HCT116 (cell line): ENCODE measurements at regions not wholly inside any gene's neighbourhood (a gene's known extent, or its start where the extent isn't known, plus 50 kb on each side); places are given as distances from the start of the nearest gene placed in this dataset.

ENCODE experiments used
- ATAC-seq: fragments of 200-7000 bp; cut with Tn5 transposase; 2 replicates; pipeline ENCODE4 v1.9.1; 2020; ENCODE audit warnings: mild to moderate bottlenecking, moderate library complexity
- BruUV-seq: library from RNA; stranded (reverse); fragments of 400-500 nt; replicated peaks from 2 replicates; lab custom pipeline; 2021; lab: Mats Ljungman, UMichigan
- CTCF ChIA-PET: fragments of 300-600 bp; sonication (Branson Sonifier 250); formaldehyde crosslinking; loops from one replicate; lab custom pipeline; 2021; ENCODE audit warnings: antibody characterized with exemption; lab: Charles Lee
- POLR2A ChIA-PET: fragments of 300-600, 350-600 bp; sonication (Branson Sonifier 250); formaldehyde crosslinking; loops from one replicate; lab custom pipeline; 2021; ENCODE audit warnings: antibody characterized with exemption; lab: Charles Lee
- RAD21 ChIA-PET, 2 experiments: fragments of 300-600 bp; sonication (Branson Sonifier 250); formaldehyde crosslinking; loops; one replicate each; lab custom pipeline; 2023; ENCODE audit warnings: low total read pairs in 2 of 2; ENCODE audit not compliant: uncharacterized antibody in 2 of 2, unreplicated experiment in 2 of 2, low non-redundant PET in 1 of 2; lab: Charles Lee
- DNase-seq: peaks from one replicate; pipeline ENCODE4 v3.0.0-alpha.2; 2010; ENCODE audit warnings: low read depth, low spot score
- H2AFZ ChIP-seq: fragments of 200-600 bp; shearing (Covaris generic), sonication (generic); 2 replicates; pipeline ENCODE4 v1.6.1; 2017; ENCODE audit warnings: low read depth, mixed run types, mixed read lengths, antibody characterized with exemption, low read length; ENCODE audit not compliant: poor library complexity, severe bottlenecking
- H3K27ac ChIP-seq: 2 replicates; pipeline ENCODE4 v1.5.1; 2012; ENCODE audit warnings: low read depth, low read length
- H3K27me3 ChIP-seq: fragments of 200-600 bp; sonication (generic); 2 replicates; pipeline ENCODE4 v1.6.1; 2016; ENCODE audit warnings: mixed run types, low read length, mixed read lengths; ENCODE audit not compliant: insufficient read depth
- H3K36me3 ChIP-seq, 2 experiments: fragments of 200-500 bp in 1 of 2; fragments of 200-600 bp in 1 of 2; sonication (Bioruptor generic) in 1 of 2; sonication (generic) in 1 of 2; 2 replicates each; pipeline versions ENCODE4 v1.5.1 to v1.6.1; 2014 to 2016; ENCODE audit warnings: low read length in 2 of 2, inconsistent platforms in 1 of 2, mixed read lengths in 1 of 2, mixed run types in 1 of 2; ENCODE audit not compliant: insufficient read depth in 2 of 2, control insufficient read depth in 1 of 2
- H3K4me1 ChIP-seq, 2 experiments: fragments of 200-600 bp in 1 of 2; sonication (generic) in 1 of 2; 2 replicates each; pipeline versions ENCODE4 v1.5.1 to v1.6.1; 2012 to 2017; ENCODE audit warnings: low read length in 2 of 2, inconsistent platforms in 1 of 2, mild to moderate bottlenecking in 1 of 2, mixed read lengths in 1 of 2, mixed run types in 1 of 2, moderate library complexity in 1 of 2; ENCODE audit not compliant: insufficient read depth in 2 of 2, control insufficient read depth in 1 of 2
- H3K4me2 ChIP-seq: fragments of 200-600 bp; sonication (generic); 2 replicates; pipeline ENCODE4 v1.6.1; 2017; ENCODE audit warnings: mixed run types, low read length, mixed read lengths
- H3K4me3 ChIP-seq, 2 experiments: fragments of 200-600 bp in 1 of 2; sonication (generic) in 1 of 2; replicated peaks in 1 of 2; 2 replicates each; pipeline ENCODE4 v1.5.1; 2011 to 2016; ENCODE audit warnings: low read length in 2 of 2, control low read depth in 1 of 2, low read depth in 1 of 2, mild to moderate bottlenecking in 1 of 2, mixed read lengths in 1 of 2, mixed run types in 1 of 2
- H3K79me2 ChIP-seq: fragments of 200-600 bp; sonication (generic); 2 replicates; pipeline ENCODE4 v1.6.1; 2017; ENCODE audit warnings: mild to moderate bottlenecking, mixed run types, low read length, moderate library complexity, mixed read lengths; ENCODE audit not compliant: insufficient read depth
- H3K9ac ChIP-seq: fragments of 200-600 bp; sonication (generic); 2 replicates; pipeline ENCODE4 v1.6.1; 2016; ENCODE audit warnings: low read length, mixed read lengths
- H3K9me2 ChIP-seq: fragments of 200-600 bp; sonication (generic), shearing (Covaris generic); 2 replicates; pipeline ENCODE4 v1.6.1; 2017; ENCODE audit warnings: mixed run types, mild to moderate bottlenecking, moderate library complexity; ENCODE audit not compliant: insufficient read depth
- H3K9me3 ChIP-seq, 2 experiments: fragments of 200-500 bp in 1 of 2; fragments of 200-600 bp in 1 of 2; sonication (Bioruptor generic) in 1 of 2; sonication (generic) in 1 of 2; 2 replicates each; pipeline ENCODE4 v1.6.1; 2014 to 2017; ENCODE audit warnings: low read length in 2 of 2, mixed read lengths in 2 of 2, inconsistent platforms in 1 of 2, low read depth in 1 of 2, mild to moderate bottlenecking in 1 of 2, mixed run types in 1 of 2, moderate library complexity in 1 of 2; ENCODE audit not compliant: control insufficient read depth in 1 of 2, insufficient read depth in 1 of 2
- H4K20me1 ChIP-seq: fragments of 200-600 bp; sonication (generic), shearing (Covaris generic); 2 replicates; pipeline ENCODE4 v1.6.1; 2017; ENCODE audit warnings: mixed run types, mild to moderate bottlenecking, moderate library complexity; ENCODE audit not compliant: insufficient read depth
- CTCF ChIP-seq, 3 experiments: fragments of 200-600 bp in 1 of 3; sonication (generic) in 1 of 3; IDR thresholded peaks in 2 of 3; conservative IDR thresholded peaks in 1 of 3; 2 replicates each; pipeline ENCODE4 v1.5.1; 2012 to 2017; ENCODE audit warnings: low read depth in 2 of 3, low read length in 2 of 3, antibody characterized with exemption in 1 of 3, borderline replicate concordance in 1 of 3, control low read depth in 1 of 3, mild to moderate bottlenecking in 1 of 3, mixed read lengths in 1 of 3, mixed run types in 1 of 3, moderate library complexity in 1 of 3; ENCODE audit not compliant: insufficient read depth in 1 of 3
- EGR1 ChIP-seq: IDR thresholded peaks from 2 replicates; pipeline ENCODE4 v1.6.1; 2012; ENCODE audit warnings: low read depth
- ELF1 ChIP-seq: IDR thresholded peaks from 2 replicates; pipeline ENCODE4 v1.6.1; 2012; ENCODE audit warnings: low read depth, borderline replicate concordance
- EZH2phosphoT487 ChIP-seq: fragments of 200-600 bp; IDR thresholded peaks from 2 replicates; pipeline ENCODE4 v1.6.1; 2018; ENCODE audit warnings: antibody characterized with exemption, borderline replicate concordance
- FOSL1 ChIP-seq: IDR thresholded peaks from 2 replicates; pipeline ENCODE4 v1.6.1; 2012; ENCODE audit warnings: low read depth
- REST ChIP-seq: IDR thresholded peaks from 2 replicates; pipeline ENCODE4 v1.6.1; 2012; ENCODE audit warnings: low read depth
- SRF ChIP-seq: IDR thresholded peaks from 2 replicates; pipeline ENCODE4 v1.6.1; 2012; ENCODE audit warnings: low read depth
- TCF7L2 ChIP-seq: IDR thresholded peaks from 2 replicates; pipeline ENCODE4 v1.7.0; 2011; ENCODE audit warnings: borderline replicate concordance, inconsistent platforms; ENCODE audit not compliant: insufficient read depth, insufficient read length; ENCODE audit errors: extremely low read depth
- YY1 ChIP-seq: IDR thresholded peaks from 2 replicates; pipeline ENCODE4 v1.6.1; 2011; ENCODE audit warnings: low read length, low read depth, moderate library complexity, mild to moderate bottlenecking; ENCODE audit not compliant: insufficient replicate concordance; ENCODE audit errors: extremely low read depth
- ZFX ChIP-seq: fragments of 450-650 bp; IDR thresholded peaks from 2 replicates; pipeline ENCODE4 v1.6.1; 2017
- intact Hi-C: fragments of 100-400 bp; cut with micrococcal nuclease; formaldehyde crosslinking; loops from 2 replicates; pipeline ENCODE4 v1.10.0; 2022

GRCh38 chrX:6924443-6925077 lies 223.0 kb upstream of the STS start:
- no peaks in the 10 kb centered on the region for H3K79me2 ChIP-seq
- no peak for TF ChIP-seq EZH2phosphoT487
- no peak for TF ChIP-seq REST
- TF ChIP-seq ELF1: no peak
- TF ChIP-seq ZFX: no peak
- no peak for TF ChIP-seq EGR1
- no peak for TF ChIP-seq CTCF (IDR thresholded peaks at IDR 0.05 in 2 of 3, conservative IDR thresholded peaks at IDR 0.05 in 1 of 3; ENCODE audit: borderline replicate concordance in 1 of 3, insufficient read depth in 1 of 3, low read depth in 2 of 3, low read length in 2 of 3)
- TF ChIP-seq TCF7L2: no peak
- TF ChIP-seq SRF: no peak
- no peak for TF ChIP-seq FOSL1
- no peak for TF ChIP-seq YY1
- H3K36me3 ChIP-seq: no peaks in the 10 kb centered on the region
- POLR2A ChIA-PET: no interaction called here
- no peak overlapping the region for H3K4me3 ChIP-seq
- no peaks in the 10 kb centered on the region for H3K9me3 ChIP-seq
- no peak overlapping the region for H3K27ac ChIP-seq
- no peaks in the 10 kb centered on the region for H3K27me3 ChIP-seq
- H4K20me1 ChIP-seq: no peaks in the 10 kb centered on the region
- intact Hi-C loops: no loop called here
- no peak overlapping the region for H2AFZ ChIP-seq
- no peak overlapping the region for H3K9ac ChIP-seq
- CTCF ChIA-PET: no interaction called here
- H3K9me2 ChIP-seq: no peaks in the 10 kb centered on the region
- BruUV-seq: no TSS peak
- H3K4me1 ChIP-seq: no peaks in the 10 kb centered on the region
- DNase-seq (no peak), ATAC-seq (no peak)
- H3K4me2 ChIP-seq: no peak overlapping the region
- RAD21 ChIA-PET: no interaction called here
